ENCODE measurements at regions not wholly inside any gene's neighbourhood (a gene's known extent, or its start where the extent isn't known, plus 50 kb on each side); places are given as distances from the start of the nearest gene placed in this dataset. TPM values are rescaled to one million over a fixed set of nuclear protein-coding genes. Genes with fewer than 3 reads are reported as not detected.
A peak's percentile ranks its signal among the peaks of the same experiment; 100 is the strongest.

DNA sequence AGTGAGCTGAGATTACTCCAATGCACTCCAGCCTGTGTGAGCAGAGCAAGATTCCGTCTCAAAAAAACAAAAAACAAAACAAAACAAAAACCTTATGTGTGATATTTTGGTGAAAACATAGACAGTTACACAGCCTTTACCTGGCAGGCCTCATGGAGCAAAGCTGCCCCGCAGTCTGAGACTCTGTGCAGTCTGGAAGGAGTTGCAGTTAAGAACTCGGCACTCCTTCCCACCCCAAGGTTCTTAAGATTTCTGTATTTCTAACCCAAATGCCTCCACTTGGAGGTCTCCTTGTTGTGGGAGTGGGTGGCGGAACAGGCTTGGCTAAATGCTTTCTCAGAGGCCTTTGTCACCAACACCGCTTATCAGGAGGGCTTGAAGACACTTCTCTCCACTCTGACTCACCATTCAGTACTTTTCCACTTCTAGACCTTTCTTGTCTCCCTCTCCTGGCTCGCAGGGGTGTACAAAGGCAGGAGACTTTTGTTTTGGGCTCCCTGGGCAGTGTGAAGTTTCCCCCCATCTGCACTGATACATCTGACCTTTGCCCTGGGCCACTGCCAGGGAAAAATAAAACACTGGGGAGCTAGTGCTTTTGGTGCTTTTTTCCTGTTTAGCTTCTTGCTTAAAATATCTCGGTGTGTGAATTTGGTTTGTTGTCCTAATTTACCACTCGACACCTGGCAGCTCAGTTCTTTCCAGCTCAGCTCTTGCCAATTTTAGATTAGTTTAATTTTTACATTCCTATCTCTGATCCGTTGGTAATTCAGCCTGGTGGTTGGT is 51.3 kb upstream of the MAGI2 start:
- FAIRE-seq (no peak), DNase-seq (ENCODE audit: low read depth, low spot score) (peak; percentile 9)
- no peaks in the 10 kb centered on the region for H3K9me1 ChIP-seq (replicated peaks; ENCODE audit: control insufficient read depth, extremely low read depth, insufficient read depth, low read length)
- H3K36me3 ChIP-seq (ENCODE audit: control insufficient read depth in 2 of 2, extremely low read depth in 1 of 2, insufficient read depth in 2 of 2, low read length in 2 of 2): no peaks in the 10 kb centered on the region
- H3K9me3 ChIP-seq (replicated peaks; ENCODE audit: control insufficient read depth, insufficient read depth, low read length): no peaks in the 10 kb centered on the region
- H2AFZ ChIP-seq (ENCODE audit: low read depth, low read length): peak overlapping the region; percentile 14
- intact Hi-C loops (cut with micrococcal nuclease): no loop called here
- H3K9ac ChIP-seq (replicated peaks; ENCODE audit: extremely low read depth, insufficient read depth, low read length): no peak overlapping the region
- no peaks in the 10 kb centered on the region for H3K27me3 ChIP-seq (ENCODE audit: control insufficient read depth in 2 of 2, insufficient read depth in 2 of 2, low read length in 2 of 2)
- no peak overlapping the region for H3K4me3 ChIP-seq (replicated peaks in 1 of 3; ENCODE audit: insufficient read depth in 1 of 3, low read depth in 1 of 3, low read length in 3 of 3)
- TF ChIP-seq, protein P1, sequence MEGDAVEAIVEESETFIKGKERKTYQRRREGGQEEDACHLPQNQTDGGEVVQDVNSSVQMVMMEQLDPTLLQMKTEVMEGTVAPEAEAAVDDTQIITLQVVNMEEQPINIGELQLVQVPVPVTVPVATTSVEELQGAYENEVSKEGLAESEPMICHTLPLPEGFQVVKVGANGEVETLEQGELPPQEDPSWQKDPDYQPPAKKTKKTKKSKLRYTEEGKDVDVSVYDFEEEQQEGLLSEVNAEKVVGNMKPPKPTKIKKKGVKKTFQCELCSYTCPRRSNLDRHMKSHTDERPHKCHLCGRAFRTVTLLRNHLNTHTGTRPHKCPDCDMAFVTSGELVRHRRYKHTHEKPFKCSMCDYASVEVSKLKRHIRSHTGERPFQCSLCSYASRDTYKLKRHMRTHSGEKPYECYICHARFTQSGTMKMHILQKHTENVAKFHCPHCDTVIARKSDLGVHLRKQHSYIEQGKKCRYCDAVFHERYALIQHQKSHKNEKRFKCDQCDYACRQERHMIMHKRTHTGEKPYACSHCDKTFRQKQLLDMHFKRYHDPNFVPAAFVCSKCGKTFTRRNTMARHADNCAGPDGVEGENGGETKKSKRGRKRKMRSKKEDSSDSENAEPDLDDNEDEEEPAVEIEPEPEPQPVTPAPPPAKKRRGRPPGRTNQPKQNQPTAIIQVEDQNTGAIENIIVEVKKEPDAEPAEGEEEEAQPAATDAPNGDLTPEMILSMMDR (IDR thresholded peaks at IDR 0.05; ENCODE audit: extremely low read depth in 1 of 2, insufficient read depth in 1 of 2, low read depth in 1 of 2, low read length in 2 of 2): no peak
- ChIA-PET POLR2A (no interaction called here), CTCF (interaction anchor here (1.9 kb wide), 1 partner anchor 10 kb away, joined by 5 read pairs; no protein-coding TSS in a partner anchor)
- H3K4me2 ChIP-seq (ENCODE audit: insufficient read depth, low read length): no peak overlapping the region
- H4K20me1 ChIP-seq (replicated peaks; ENCODE audit: control insufficient read depth, extremely low read depth, insufficient read depth, low read length): no peaks in the 10 kb centered on the region
- no peak overlapping the region for H3K27ac ChIP-seq (ENCODE audit: insufficient read depth, low read depth, low read length)
- no peaks in the 10 kb centered on the region for H3K79me2 ChIP-seq (ENCODE audit: control insufficient read depth, insufficient read depth, low read length)
- dilution Hi-C loops (cut with MboI; ENCODE audit: extremely low pct_ligation_motif_present, low sequenced_read_pairs): no loop called here
- H3K4me1 ChIP-seq (ENCODE audit: control insufficient read depth, extremely low read depth, insufficient read depth, low read length): no peaks in the 10 kb centered on the region
- BruUV-seq (replicated peaks): no TSS peak

Small RNAs in the stretch of these regions (small RNA-seq; reads per million reads assigned to genes)
- gene RNA5SP234 (ENCODE audit: insufficient read depth, insufficient read length, low read depth, low replicate concordance): not detected
- gene RNU6-849P (ENCODE audit: insufficient read depth, insufficient read length, low read depth, low replicate concordance): not detected

All from endothelial cell of umbilical vein (primary cell).